Stimulated activated CD4-positive, alpha-beta T cell treated with anti-CD3 and anti-CD28 coated beads, Interleukin-4, amount 100 ng/mL, for 4 hours (primary cell): ENCODE measurements at regions not wholly inside any gene's neighbourhood (a gene's known extent, or its start where the extent isn't known, plus 50 kb on each side); places are given as distances from the start of the nearest gene placed in this dataset.
"Not testable (repeated sequence)": the region's sequence is repeated elsewhere in the genome, so short reads cannot be mapped to it uniquely, and the experiment has no call there.

Source experiments
- DNase-seq, 2 experiments: peaks; one replicate each; pipeline ENCODE4 v3.0.0-alpha.2; 2020

DNA sequence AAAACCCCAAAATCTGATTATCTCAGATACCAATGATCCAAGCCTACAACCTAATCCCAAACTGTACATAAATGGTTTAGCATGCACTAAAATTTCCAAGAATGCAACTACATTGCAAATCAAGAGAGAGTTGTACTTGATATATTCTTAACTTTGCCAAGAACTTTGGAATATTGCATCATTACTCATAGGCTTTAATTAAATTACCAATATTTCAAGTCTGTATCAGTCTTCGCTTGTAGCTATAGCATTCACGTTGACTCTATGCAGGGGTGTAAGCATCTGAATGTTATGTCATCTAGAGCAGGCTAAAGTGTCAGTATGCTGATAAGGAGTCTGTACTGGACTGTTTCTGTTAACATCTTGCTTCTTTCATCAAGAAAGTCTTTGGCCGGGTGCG lies 56.3 kb downstream of the FOXI3 start:
- DNase-seq = no peak

DNA sequence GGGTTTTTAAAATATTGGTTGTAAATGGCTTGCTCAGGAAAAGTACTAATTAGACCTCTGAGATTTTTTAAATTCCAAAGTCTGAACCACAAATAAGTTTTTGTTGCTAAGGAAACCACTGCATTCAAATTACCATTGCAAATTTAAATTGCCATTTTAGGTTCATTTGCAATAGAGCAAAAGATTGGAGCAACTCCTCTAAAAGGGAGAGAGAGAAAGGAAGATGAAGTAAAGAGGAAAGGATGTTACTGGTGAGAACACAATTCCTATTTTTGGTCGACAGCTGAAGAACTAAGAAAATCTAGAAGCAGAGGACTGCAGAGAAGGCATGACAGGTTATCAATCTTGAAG lies 74.9 kb downstream of the FOXI3 start:
- DNase-seq = no peak

DNA sequence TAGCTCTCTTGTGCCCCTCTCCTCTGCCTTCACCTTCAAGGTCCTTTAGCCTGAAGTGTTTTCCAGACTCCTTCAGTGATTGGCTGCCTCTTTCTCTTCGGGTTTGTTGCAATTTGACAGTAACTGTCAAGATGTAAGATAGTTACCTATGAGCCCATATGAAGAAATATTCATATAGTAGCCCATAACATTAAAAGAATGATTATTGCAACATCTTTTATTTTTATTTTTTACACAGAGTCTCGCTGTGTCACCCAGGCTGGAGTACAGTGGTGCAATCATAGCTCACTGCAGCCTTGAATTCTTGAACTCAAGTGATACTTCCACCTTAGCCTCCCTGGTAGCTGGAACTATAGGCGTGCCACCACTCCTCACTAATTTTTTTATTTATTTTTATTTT lies 80.5 kb downstream of the FOXI3 start:
- DNase-seq = no peak

- DNase-seq = not testable (repeated sequence)
Observed at GRCh38 chr2:88365408-88365807, 87.1 kb downstream of the FOXI3 start.

DNA sequence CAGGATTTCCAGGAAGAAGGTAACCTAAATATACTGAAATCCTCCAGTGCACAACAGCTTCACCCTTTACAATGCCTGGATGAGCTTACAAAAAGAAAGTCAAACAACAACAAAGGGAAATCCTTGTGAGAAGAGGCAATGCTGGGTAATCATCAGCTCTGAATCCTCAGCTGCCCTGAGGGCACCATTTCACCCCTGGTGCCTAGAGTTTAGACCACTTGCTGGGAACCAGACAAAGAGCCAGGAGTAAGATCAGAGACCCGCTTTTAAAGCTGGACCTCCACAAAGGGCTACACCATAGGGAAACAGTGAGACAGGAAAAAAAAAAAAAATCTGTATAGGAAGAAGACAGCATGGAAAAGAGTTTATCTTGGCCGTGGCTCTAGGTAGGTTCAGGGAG lies 97.0 kb downstream of the FOXI3 start:
- no peak for DNase-seq

- DNase-seq = no peak
Observed at GRCh38 chr2:88351249-88351601, 101.3 kb downstream of the FOXI3 start.

GRCh38 chr2:88350331-88351248 lies 101.9 kb downstream of the FOXI3 start:
- peak; percentile 59 to 63 for DNase-seq

DNA sequence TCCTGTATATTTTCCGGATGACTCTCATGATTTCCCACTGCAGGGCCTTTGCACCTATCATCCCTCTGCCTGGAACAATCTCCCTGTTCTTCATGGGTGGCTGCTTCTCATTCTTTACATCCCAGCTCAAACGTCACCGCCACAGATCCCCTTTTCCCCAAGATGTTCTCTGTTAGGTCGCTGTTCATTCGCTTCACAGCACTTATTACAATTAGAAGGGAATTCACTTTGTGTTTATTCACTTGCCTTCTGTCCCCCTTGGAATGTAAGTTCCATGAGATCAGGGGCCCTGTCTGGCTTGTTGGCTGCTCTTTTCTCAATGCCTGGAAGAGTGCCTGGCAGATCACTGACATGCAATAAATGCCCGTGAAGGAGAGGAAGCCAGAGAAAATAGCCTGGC lies 106.7 kb downstream of the FOXI3 start:
- DNase-seq = no peak

- no peak for DNase-seq
Observed at GRCh38 chr2:88342749-88343148, 109.7 kb downstream of the FOXI3 start.

- DNase-seq = no peak
Observed at GRCh38 chr2:88334418-88334817, 118.1 kb downstream of the FOXI3 start.

DNA sequence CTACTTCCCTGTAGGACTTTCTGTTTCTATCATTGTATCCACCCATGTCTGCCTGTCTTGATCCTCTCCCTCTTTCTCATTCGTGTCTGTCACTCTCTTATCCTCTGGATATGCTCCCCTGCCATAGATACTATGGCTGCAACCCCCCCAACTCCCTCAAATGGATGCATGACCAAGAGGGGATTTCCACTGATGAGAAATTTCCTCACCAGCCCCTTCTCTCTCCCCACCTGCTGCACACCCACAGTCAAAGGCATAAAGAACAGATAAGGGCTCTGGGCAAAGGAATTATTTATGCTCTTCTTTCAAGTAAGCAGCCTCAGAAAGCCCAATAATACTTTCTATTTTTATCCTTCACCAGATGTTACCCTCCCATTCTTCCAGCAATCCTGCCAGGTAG lies 121.3 kb downstream of the FOXI3 start:
- no peak for DNase-seq

- no peak for DNase-seq
Observed at GRCh38 chr2:88329815-88330603, 122.5 kb downstream of the FOXI3 start.

- DNase-seq = no peak
Observed at GRCh38 chr2:88321449-88322248, 130.8 kb downstream of the FOXI3 start.

GRCh38 chr2:88320076-88320773 lies 132.3 kb downstream of the FOXI3 start:
- no peak for DNase-seq

- DNase-seq = no peak
Observed at GRCh38 chr2:88318956-88319330, 133.6 kb downstream of the FOXI3 start.

- DNase-seq = no peak
Observed at GRCh38 chr2:88318071-88318955, 134.2 kb downstream of the FOXI3 start.

DNA sequence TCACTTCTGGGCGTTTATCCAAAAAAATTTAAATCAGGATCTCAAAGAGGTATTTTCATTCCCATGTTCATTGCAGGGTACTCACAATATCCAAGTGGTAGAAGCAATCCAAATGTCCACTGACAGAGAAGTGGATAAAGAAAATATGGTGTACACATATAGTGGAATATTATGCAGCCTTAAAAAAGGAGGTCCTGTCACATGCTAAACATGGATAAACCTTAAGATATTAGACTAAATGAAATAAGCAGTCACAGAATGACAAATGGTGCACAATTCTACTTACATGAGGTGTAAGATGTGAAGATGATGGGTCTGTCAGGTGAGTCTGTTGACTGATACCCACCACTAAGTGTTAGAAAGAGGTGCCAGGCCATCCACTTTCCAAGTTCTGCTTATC lies 140.6 kb downstream of the THNSL2 start:
- no peak for DNase-seq

GRCh38 chr2:88307817-88308216 lies 137.7 kb downstream of the THNSL2 start:
- DNase-seq = no peak

- no peak for DNase-seq
Observed at GRCh38 chr2:88303865-88304264, 133.7 kb downstream of the THNSL2 start.

- no peak for DNase-seq
Observed at GRCh38 chr2:88296247-88296646, 126.1 kb downstream of the THNSL2 start.

GRCh38 chr2:88283886-88284592 lies 113.9 kb downstream of the THNSL2 start:
- DNase-seq = no peak
